Right hindlimb (tissue), 1 donor: ENCODE measurements at regions not wholly inside any gene's neighbourhood (a gene's known extent, or its start where the extent isn't known, plus 50 kb on each side); places are given as distances from the start of the nearest gene placed in this dataset.

Experiments used
- DNase-seq: peaks from one replicate; pipeline ENCODE4 v3.0.0-alpha.2; 2018

GRCh38 chr4:43999669-44000068, 448.9 kb downstream of the KCTD8 start:
- DNase-seq, result no peak

- DNase-seq, result no peak
Measured at GRCh38 chr4:44002368-44002767, 446.2 kb downstream of the KCTD8 start.

- no peak for DNase-seq
Measured at GRCh38 chr4:44016570-44017421, 431.8 kb downstream of the KCTD8 start.

- DNase-seq, result no peak
Measured at GRCh38 chr4:44017422-44017739, 431.2 kb downstream of the KCTD8 start.

GRCh38 chr4:44019721-44020120, 428.9 kb downstream of the KCTD8 start:
- DNase-seq, result no peak

GRCh38 chr4:44025376-44026020, 423.1 kb downstream of the KCTD8 start:
- no peak for DNase-seq

- no peak for DNase-seq
Measured at GRCh38 chr4:44038811-44039210, 409.8 kb downstream of the KCTD8 start.

GRCh38 chr4:44046491-44046890, 402.1 kb downstream of the KCTD8 start:
- no peak for DNase-seq

GRCh38 chr4:44056721-44057151, 391.9 kb downstream of the KCTD8 start:
- DNase-seq, result no peak

- no peak for DNase-seq
Measured at GRCh38 chr4:44070843-44071242, 377.8 kb downstream of the KCTD8 start.

GRCh38 chr4:44071959-44072955, 376.4 kb downstream of the KCTD8 start:
- no peak for DNase-seq

GRCh38 chr4:44086753-44087152, 361.9 kb downstream of the KCTD8 start:
- no peak for DNase-seq

GRCh38 chr4:44093390-44093789, 355.2 kb downstream of the KCTD8 start:
- no peak for DNase-seq

- no peak for DNase-seq
Measured at GRCh38 chr4:44098973-44099372, 349.6 kb downstream of the KCTD8 start.

- no peak for DNase-seq
Measured at GRCh38 chr4:44100456-44100855, 348.2 kb downstream of the KCTD8 start.

GRCh38 chr4:44118971-44119680, 329.5 kb downstream of the KCTD8 start:
- no peak for DNase-seq

GRCh38 chr4:44120646-44121045, 328.0 kb downstream of the KCTD8 start:
- no peak for DNase-seq

- DNase-seq, result no peak
Measured at GRCh38 chr4:44121210-44121609, 327.4 kb downstream of the KCTD8 start.
